BJ (cell line): ENCODE measurements at regions not wholly inside any gene's neighbourhood (a gene's known extent, or its start where the extent isn't known, plus 50 kb on each side); places are given as distances from the start of the nearest gene placed in this dataset.

Source experiments
- CTCF ChIA-PET: fragments of 350-600 bp; formaldehyde crosslinking; extraction: SDS; loops from one replicate; lab custom pipeline; 2021; ENCODE audit warnings: antibody characterized with exemption, inconsistent platforms; lab: Yijun Ruan, JAX
- POLR2A ChIA-PET: fragments of 300-600 bp; sonication (Branson Sonifier 250); formaldehyde crosslinking; extraction: SDS; loops from one replicate; lab custom pipeline; 2021; ENCODE audit warnings: antibody characterized with exemption; lab: Charles Lee
- DNase-seq: peaks from one replicate; pipeline ENCODE4 v3.0.0-alpha.2; 2011; ENCODE audit warnings: low read depth
- H3K27me3 ChIP-seq: 2 replicates; pipeline ENCODE4 v1.6.0; 2011; ENCODE audit warnings: low read length; ENCODE audit not compliant: control insufficient read depth, insufficient read depth
- H3K36me3 ChIP-seq: 2 replicates; pipeline ENCODE4 v1.5.1; 2011; ENCODE audit warnings: low read length; ENCODE audit not compliant: control insufficient read depth, insufficient read depth
- H3K4me3 ChIP-seq: 2 replicates; pipeline ENCODE4 v1.5.1; 2011; ENCODE audit warnings: low read depth, mild to moderate bottlenecking, control low read depth, low read length
- CTCF ChIP-seq: IDR thresholded peaks from 2 replicates; pipeline ENCODE4 v1.5.1; 2011; ENCODE audit warnings: low read depth, mild to moderate bottlenecking, control low read depth, inconsistent platforms, low read length, moderate library complexity; ENCODE audit not compliant: insufficient read depth

DNA sequence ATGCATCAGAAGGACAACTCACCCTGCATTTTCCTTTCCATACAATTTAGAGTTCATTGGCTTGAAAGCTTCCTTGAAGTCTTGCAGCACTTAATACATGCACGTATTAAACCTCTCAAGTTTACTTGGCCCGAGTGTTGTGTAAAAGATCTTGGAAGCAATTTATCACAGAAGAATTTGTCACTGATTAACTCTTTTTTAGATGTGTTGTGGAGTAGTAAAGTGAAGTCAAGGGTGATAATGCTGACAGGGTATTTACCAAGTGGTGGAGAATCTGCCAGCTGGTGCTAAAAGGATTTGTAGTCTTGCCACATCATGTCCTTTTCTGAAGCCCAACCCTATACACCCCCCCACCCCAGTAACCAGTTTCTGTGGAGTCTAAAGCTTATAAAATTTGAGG lies 421.0 kb upstream of the MIR17HG start:
- ChIA-PET CTCF (interaction anchor here (0.6 kb wide), 1 partner anchor 1865 kb away, joined by 3 read pairs; no protein-coding TSS in a partner anchor), POLR2A (no interaction called here)
- no peak for TF ChIP-seq CTCF
- no peak overlapping the region for H3K4me3 ChIP-seq
- no peaks in the 10 kb centered on the region for H3K36me3 ChIP-seq
- no peak for DNase-seq
- H3K27me3 ChIP-seq, result no peaks in the 10 kb centered on the region

- ChIA-PET CTCF (no interaction called here), POLR2A (no interaction called here)
- DNase-seq, result no peak
- Histone ChIP-seq H3K27me3 (no peaks in the 10 kb centered on the region), H3K36me3 (no peaks in the 10 kb centered on the region), H3K4me3 (no peak overlapping the region)
- no peak for TF ChIP-seq CTCF
Observed at GRCh38 chr13:90928109-90928508, 419.4 kb upstream of the MIR17HG start.

GRCh38 chr13:90933097-90933826 lies 414.2 kb upstream of the MIR17HG start:
- TF ChIP-seq CTCF, result no peak
- POLR2A ChIA-PET, result no interaction called here
- Histone ChIP-seq H3K4me3 (no peak overlapping the region), H3K27me3 (no peaks in the 10 kb centered on the region), H3K36me3 (no peaks in the 10 kb centered on the region)
- CTCF ChIA-PET, result no interaction called here
- DNase-seq, result no peak

GRCh38 chr13:90934741-90935140 lies 412.7 kb upstream of the MIR17HG start:
- no peaks in the 10 kb centered on the region for H3K27me3 ChIP-seq
- H3K4me3 ChIP-seq, result no peak overlapping the region
- CTCF ChIA-PET, result no interaction called here
- no peak for TF ChIP-seq CTCF
- POLR2A ChIA-PET, result no interaction called here
- H3K36me3 ChIP-seq, result no peaks in the 10 kb centered on the region
- no peak for DNase-seq

DNA sequence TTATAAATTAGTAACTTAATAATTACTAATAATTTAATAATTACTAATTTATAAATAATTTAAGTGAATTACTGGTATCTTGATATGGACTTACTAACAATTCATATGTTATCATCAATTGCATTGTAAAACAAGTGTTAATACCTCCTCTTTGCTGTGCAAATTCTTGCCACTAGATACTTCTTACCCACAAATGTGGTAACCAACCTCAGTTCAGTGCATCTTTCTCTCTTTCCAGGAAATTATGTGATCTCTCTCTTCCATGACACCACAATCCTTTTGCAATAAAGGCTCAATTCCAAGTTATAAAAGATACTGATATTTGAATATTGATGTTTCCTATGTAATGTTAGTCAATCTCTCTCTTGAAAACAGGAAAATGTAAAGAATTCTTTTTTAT lies 408.6 kb upstream of the MIR17HG start:
- TF ChIP-seq CTCF, result no peak
- no peaks in the 10 kb centered on the region for H3K27me3 ChIP-seq
- CTCF ChIA-PET, result no interaction called here
- no peak for DNase-seq
- H3K4me3 ChIP-seq, result no peak overlapping the region
- no peaks in the 10 kb centered on the region for H3K36me3 ChIP-seq
- POLR2A ChIA-PET, result no interaction called here
